Hepatocyte (in vitro differentiated cells): ENCODE measurements at regions not wholly inside any gene's neighbourhood (a gene's known extent, or its start where the extent isn't known, plus 50 kb on each side); places are given as distances from the start of the nearest gene placed in this dataset.

Experiments
- CTCF ChIP-seq: fragments of 200-600 bp; sonication (generic); IDR thresholded peaks from 2 replicates; pipeline ENCODE4 v1.5.1; 2016; ENCODE audit warnings: antibody characterized with exemption, mild to moderate bottlenecking; ENCODE audit not compliant: poor library complexity
- EZH2 ChIP-seq: fragments of 200-600 bp; sonication (generic); IDR thresholded peaks from 2 replicates; pipeline ENCODE4 v1.6.1; 2016; ENCODE audit warnings: antibody characterized with exemption, mild to moderate bottlenecking, borderline replicate concordance

GRCh38 chr20:48092596-48093280, 307.5 kb upstream of the SULF2 start:
- TF ChIP-seq CTCF (no peak), EZH2 (no peak)
